Activated CD4-positive, alpha-beta T cell treated with anti-CD3 and anti-CD28 coated beads for 36 hours (primary cell): ENCODE measurements at regions not wholly inside any gene's neighbourhood (a gene's known extent, or its start where the extent isn't known, plus 50 kb on each side); places are given as distances from the start of the nearest gene placed in this dataset.
"Not testable (repeated sequence)": the region's sequence is repeated elsewhere in the genome, so short reads cannot be mapped to it uniquely, and the experiment has no call there.

Source experiments
- ATAC-seq: fragments of 200-7000 bp; cut with Tn5 transposase; one replicate; pipeline ENCODE4 v1.10.0; 2021; ENCODE audit warnings: mild to moderate bottlenecking, moderate library complexity
- CTCF ChIA-PET: fragments of 350-600 bp; sonication (Branson Sonifier 250); formaldehyde crosslinking; loops from one replicate; lab custom pipeline; 2021; ENCODE audit warnings: antibody characterized with exemption; lab: Charles Lee
- POLR2A ChIA-PET: fragments of 350-600 bp; sonication (Branson Sonifier 250); formaldehyde crosslinking; loops from one replicate; lab custom pipeline; 2021; ENCODE audit warnings: antibody characterized with exemption, inconsistent platforms; lab: Charles Lee
- DNase-seq: peaks from one replicate; pipeline ENCODE4 v3.0.0-alpha.2; 2020
- H3K27ac Mint-ChIP-seq: one replicate; pipeline ENCODE4 v1.8.0; 2021; ENCODE audit warnings: mixed read lengths
- H3K27me3 Mint-ChIP-seq: one replicate; pipeline ENCODE4 v1.8.0; 2021; ENCODE audit warnings: mixed read lengths
- H3K36me3 Mint-ChIP-seq: one replicate; pipeline ENCODE4 v1.8.0; 2021; ENCODE audit warnings: low read depth, mixed read lengths
- H3K4me1 Mint-ChIP-seq: one replicate; pipeline ENCODE4 v1.8.0; 2021; ENCODE audit warnings: mixed read lengths
- H3K4me3 Mint-ChIP-seq: one replicate; pipeline ENCODE4 v1.8.0; 2021; ENCODE audit warnings: mild to moderate bottlenecking, moderate library complexity, mixed read lengths
- H3K9me3 Mint-ChIP-seq: one replicate; pipeline ENCODE4 v1.8.0; 2021; ENCODE audit warnings: low read depth, mixed read lengths
- intact Hi-C, 2 experiments: fragments of 100-400 bp; cut with DNase I in 1 of 2; cut with micrococcal nuclease in 1 of 2; formaldehyde crosslinking; loops; one replicate each; pipeline versions ENCODE4 v1.14.2 to v1.15.1; 2022 to 2024; cut with DNase I, micrococcal nuclease

GRCh38 chr4:17241835-17242234 lies 270.1 kb downstream of the QDPR start:
- DNase-seq = no peak
- Mint-ChIP-seq H3K27ac (no peak overlapping the region), H3K9me3 (no peaks in the 10 kb centered on the region), H3K4me1 (no peaks in the 10 kb centered on the region), H3K27me3 (peaks cover 5% of the 10 kb centered on the region), H3K4me3 (no peak overlapping the region), H3K36me3 (no peaks in the 10 kb centered on the region)
- intact Hi-C loops = no loop called here
- ChIA-PET POLR2A (no interaction called here), CTCF (no interaction called here)
- ATAC-seq = no peak

GRCh38 chr4:17238633-17239032 lies 273.3 kb downstream of the QDPR start:
- Mint-ChIP-seq H3K9me3 (no peaks in the 10 kb centered on the region), H3K36me3 (no peaks in the 10 kb centered on the region), H3K4me1 (no peaks in the 10 kb centered on the region), H3K27me3 (peaks cover 6% of the 10 kb centered on the region), H3K4me3 (no peak overlapping the region), H3K27ac (no peak overlapping the region)
- POLR2A ChIA-PET = no interaction called here
- DNase-seq (no peak), ATAC-seq (no peak)
- CTCF ChIA-PET = no interaction called here
- intact Hi-C loops = no loop called here

- ChIA-PET CTCF (interaction anchor here (0.8 kb wide), 1 partner anchor 223 kb away, joined by 3 read pairs; no protein-coding TSS in a partner anchor), POLR2A (no interaction called here)
- Mint-ChIP-seq H3K27ac (no peak overlapping the region), H3K4me1 (no peaks in the 10 kb centered on the region), H3K27me3 (peaks cover 11% of the 10 kb centered on the region), H3K36me3 (no peaks in the 10 kb centered on the region), H3K4me3 (no peak overlapping the region), H3K9me3 (no peaks in the 10 kb centered on the region)
- intact Hi-C loops = no loop called here
- DNase-seq = no peak
- ATAC-seq = no peak
These were observed 275.2 kb downstream of the QDPR start for GRCh38 chr4:17236686-17237085.

- ATAC-seq (no peak), DNase-seq (no peak)
- intact Hi-C loops = no loop called here
- CTCF ChIA-PET = no interaction called here
- Mint-ChIP-seq H3K9me3 (no peaks in the 10 kb centered on the region), H3K27me3 (peaks cover 11% of the 10 kb centered on the region), H3K27ac (no peak overlapping the region), H3K4me3 (no peak overlapping the region), H3K4me1 (no peaks in the 10 kb centered on the region), H3K36me3 (no peaks in the 10 kb centered on the region)
- POLR2A ChIA-PET = no interaction called here
These were observed 277.2 kb downstream of the QDPR start for GRCh38 chr4:17234678-17235077.

GRCh38 chr4:17232566-17233253 lies 279.2 kb downstream of the QDPR start:
- Mint-ChIP-seq H3K9me3 (no peaks in the 10 kb centered on the region), H3K36me3 (no peaks in the 10 kb centered on the region), H3K27me3 (peaks cover 9% of the 10 kb centered on the region), H3K4me1 (no peaks in the 10 kb centered on the region), H3K4me3 (no peak overlapping the region), H3K27ac (no peak overlapping the region)
- intact Hi-C loops = no loop called here
- no peak for ATAC-seq
- ChIA-PET POLR2A (no interaction called here), CTCF (no interaction called here)
- no peak for DNase-seq

GRCh38 chr4:17231880-17232475 lies 279.9 kb downstream of the QDPR start:
- H3K27ac Mint-ChIP-seq, H3K4me3 Mint-ChIP-seq, POLR2A ChIA-PET, H3K9me3 Mint-ChIP-seq, H3K27me3 Mint-ChIP-seq, H3K4me1 Mint-ChIP-seq, intact Hi-C loops, H3K36me3 Mint-ChIP-seq, ATAC-seq, CTCF ChIA-PET, DNase-seq: not testable (repeated sequence)

- ChIA-PET POLR2A (no interaction called here), CTCF (interaction anchor here (0.6 kb wide), 1 partner anchor 380 kb away, joined by 7 read pairs; no protein-coding TSS in a partner anchor)
- H3K27ac Mint-ChIP-seq = no peak overlapping the region
- no peak overlapping the region for H3K4me3 Mint-ChIP-seq
- DNase-seq (no peak), ATAC-seq (no peak)
- no peaks in the 10 kb centered on the region for H3K9me3 Mint-ChIP-seq
- H3K36me3 Mint-ChIP-seq = no peaks in the 10 kb centered on the region
- intact Hi-C loops = no loop called here
- peaks cover 9% of the 10 kb centered on the region for H3K27me3 Mint-ChIP-seq
- H3K4me1 Mint-ChIP-seq = no peaks in the 10 kb centered on the region
These were observed 281.2 kb downstream of the QDPR start for GRCh38 chr4:17230727-17231126.

- ChIA-PET CTCF (no interaction called here), POLR2A (no interaction called here)
- Mint-ChIP-seq H3K27ac (no peak overlapping the region), H3K36me3 (no peaks in the 10 kb centered on the region), H3K9me3 (peaks cover 1% of the 10 kb centered on the region), H3K4me1 (no peaks in the 10 kb centered on the region), H3K27me3 (peaks cover 3% of the 10 kb centered on the region), H3K4me3 (no peak overlapping the region)
- ATAC-seq (no peak), DNase-seq (no peak)
- intact Hi-C loops = no loop called here
These were observed 291.1 kb downstream of the QDPR start for GRCh38 chr4:17220816-17221215.

GRCh38 chr4:17218786-17219185 lies 293.1 kb downstream of the QDPR start:
- H3K27ac Mint-ChIP-seq = no peak overlapping the region
- intact Hi-C loops = no loop called here
- no peak for DNase-seq

GRCh38 chr4:17206829-17207801 lies 304.8 kb downstream of the QDPR start:
- Mint-ChIP-seq H3K4me1 (no peaks in the 10 kb centered on the region), H3K27ac (no peak overlapping the region), H3K4me3 (no peak overlapping the region), H3K36me3 (no peaks in the 10 kb centered on the region), H3K27me3 (peaks cover 22% of the 10 kb centered on the region), H3K9me3 (peaks cover 10% of the 10 kb centered on the region)
- no peak for DNase-seq
- no peak for ATAC-seq
- CTCF ChIA-PET = no interaction called here
- POLR2A ChIA-PET = no interaction called here
- intact Hi-C loops = no loop called here

More at GRCh38 chr4:17218786-17219185, 293.1 kb downstream of the QDPR start:
- Mint-ChIP-seq H3K4me1 (no peaks in the 10 kb centered on the region), H3K4me3 (no peak overlapping the region), H3K9me3 (peaks cover 4% of the 10 kb centered on the region), H3K36me3 (no peaks in the 10 kb centered on the region), H3K27me3 (no peaks in the 10 kb centered on the region)
- ATAC-seq = no peak
- CTCF ChIA-PET = interaction anchor here (0.8 kb wide), 1 partner anchor 13 kb away, joined by 3 read pairs; no protein-coding TSS in a partner anchor
- POLR2A ChIA-PET = no interaction called here

GRCh38 chr4:17204908-17205307 lies 306.5 kb upstream of the LDB2 start:
- Mint-ChIP-seq H3K4me1 (no peaks in the 10 kb centered on the region), H3K27me3 (peaks cover 21% of the 10 kb centered on the region), H3K4me3 (no peak overlapping the region), H3K27ac (no peak overlapping the region), H3K9me3 (peaks cover 11% of the 10 kb centered on the region), H3K36me3 (no peaks in the 10 kb centered on the region)
- intact Hi-C loops = no loop called here
- no peak for DNase-seq
- ChIA-PET POLR2A (no interaction called here), CTCF (interaction anchor here (0.9 to 1.2 kb wide), 2 partner anchors 14 to 267 kb away, joined by 3 read pairs; no protein-coding TSS in a partner anchor)
- ATAC-seq = no peak
